AG09319 (cell line): ENCODE measurements at regions not wholly inside any gene's neighbourhood (a gene's known extent, or its start where the extent isn't known, plus 50 kb on each side); places are given as distances from the start of the nearest gene placed in this dataset.

Experiments used
- DNase-seq: peaks from one replicate; pipeline ENCODE4 v3.0.0-alpha.2; 2010; ENCODE audit warnings: low read depth; ENCODE audit errors: extremely low read depth
- TF ChIP-seq, protein P1 (sequence below): IDR thresholded peaks from 2 replicates; pipeline ENCODE4 v1.5.1; 2011; ENCODE audit warnings: low read depth, mild to moderate bottlenecking, inconsistent platforms, low read length, moderate library complexity

- peak; percentile 38 for DNase-seq
- TF ChIP-seq, protein P1, sequence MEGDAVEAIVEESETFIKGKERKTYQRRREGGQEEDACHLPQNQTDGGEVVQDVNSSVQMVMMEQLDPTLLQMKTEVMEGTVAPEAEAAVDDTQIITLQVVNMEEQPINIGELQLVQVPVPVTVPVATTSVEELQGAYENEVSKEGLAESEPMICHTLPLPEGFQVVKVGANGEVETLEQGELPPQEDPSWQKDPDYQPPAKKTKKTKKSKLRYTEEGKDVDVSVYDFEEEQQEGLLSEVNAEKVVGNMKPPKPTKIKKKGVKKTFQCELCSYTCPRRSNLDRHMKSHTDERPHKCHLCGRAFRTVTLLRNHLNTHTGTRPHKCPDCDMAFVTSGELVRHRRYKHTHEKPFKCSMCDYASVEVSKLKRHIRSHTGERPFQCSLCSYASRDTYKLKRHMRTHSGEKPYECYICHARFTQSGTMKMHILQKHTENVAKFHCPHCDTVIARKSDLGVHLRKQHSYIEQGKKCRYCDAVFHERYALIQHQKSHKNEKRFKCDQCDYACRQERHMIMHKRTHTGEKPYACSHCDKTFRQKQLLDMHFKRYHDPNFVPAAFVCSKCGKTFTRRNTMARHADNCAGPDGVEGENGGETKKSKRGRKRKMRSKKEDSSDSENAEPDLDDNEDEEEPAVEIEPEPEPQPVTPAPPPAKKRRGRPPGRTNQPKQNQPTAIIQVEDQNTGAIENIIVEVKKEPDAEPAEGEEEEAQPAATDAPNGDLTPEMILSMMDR, result no peak
Observed at GRCh38 chr6:138647006-138647405, 126.6 kb upstream of the CCDC28A start.

GRCh38 chr6:138648127-138648526, 125.4 kb upstream of the CCDC28A start:
- no peak for DNase-seq
- TF ChIP-seq, protein P1, result no peak

GRCh38 chr6:138651491-138651890, 122.1 kb upstream of the CCDC28A start:
- TF ChIP-seq, protein P1, result no peak

DNA sequence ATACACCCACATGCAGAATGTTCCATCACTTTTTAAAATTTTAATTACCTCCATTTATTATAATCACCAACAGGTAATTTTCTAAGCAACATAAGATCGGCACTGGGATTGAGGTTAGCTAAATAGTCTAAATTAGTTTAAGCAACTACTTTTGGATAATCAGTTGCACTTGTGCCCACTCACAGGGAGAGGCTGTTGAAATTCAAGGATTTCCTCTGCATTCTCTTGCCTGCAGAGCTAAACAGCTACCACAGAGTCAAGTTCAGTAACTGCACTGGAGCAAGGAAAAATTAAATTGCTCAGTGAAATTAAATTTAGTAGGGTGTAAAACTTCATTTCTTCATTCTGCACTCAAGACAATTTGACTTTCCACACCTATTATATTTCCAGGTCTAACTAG, 120.7 kb upstream of the CCDC28A start:
- TF ChIP-seq, protein P1, result no peak
- DNase-seq, result no peak

More at GRCh38 chr6:138651491-138651890, 122.1 kb upstream of the CCDC28A start:
- DNase-seq, result no peak

DNA sequence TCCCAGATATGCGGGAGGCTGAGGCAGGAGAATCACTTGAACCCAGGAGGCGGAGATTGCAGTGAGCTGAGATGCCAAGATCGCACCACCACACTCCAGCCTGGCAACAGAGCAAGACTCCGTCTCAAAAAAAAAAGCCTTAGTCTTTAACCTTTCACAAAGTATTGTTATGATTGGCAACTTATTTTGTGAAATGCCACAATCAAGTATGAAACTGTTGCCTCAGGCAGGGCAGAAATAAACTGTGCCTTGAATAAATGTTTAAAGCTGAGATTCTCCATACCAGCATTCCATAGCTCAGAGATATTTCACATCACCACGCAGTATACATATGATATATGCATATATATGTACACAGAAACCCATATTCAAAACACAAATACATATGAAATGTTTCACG, 120.1 kb upstream of the CCDC28A start:
- DNase-seq, result no peak
- TF ChIP-seq, protein P1, result no peak

- TF ChIP-seq, protein P1, result no peak
- no peak for DNase-seq
Observed at GRCh38 chr6:138654715-138655634, 118.6 kb upstream of the CCDC28A start.

DNA sequence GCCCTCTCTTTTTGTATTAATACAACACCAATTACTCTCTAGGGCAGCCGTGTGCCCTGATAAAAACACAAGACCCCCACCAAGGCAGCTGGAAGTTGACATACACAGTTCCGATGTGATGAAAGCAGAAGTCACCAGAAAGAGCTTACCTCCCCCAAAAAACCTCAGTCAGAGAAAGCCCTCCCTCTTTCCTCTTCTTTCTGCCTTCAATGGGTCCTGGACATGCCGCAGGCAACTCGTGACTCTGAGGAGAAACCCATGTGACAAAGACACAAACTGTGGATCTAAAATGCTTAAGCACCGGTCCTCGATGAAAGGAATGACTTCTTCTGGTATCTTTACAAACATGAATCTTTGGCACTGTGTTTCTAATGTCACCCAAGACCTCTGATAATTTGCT, 117.7 kb upstream of the CCDC28A start:
- no peak for DNase-seq
- TF ChIP-seq, protein P1, result no peak
